ENCODE measurements at regions not wholly inside any gene's neighbourhood (a gene's known extent, or its start where the extent isn't known, plus 50 kb on each side); places are given as distances from the start of the nearest gene placed in this dataset.
"Not testable (repeated sequence)": the region's sequence is repeated elsewhere in the genome, so short reads cannot be mapped to it uniquely, and the experiment has no call there.

DNA sequence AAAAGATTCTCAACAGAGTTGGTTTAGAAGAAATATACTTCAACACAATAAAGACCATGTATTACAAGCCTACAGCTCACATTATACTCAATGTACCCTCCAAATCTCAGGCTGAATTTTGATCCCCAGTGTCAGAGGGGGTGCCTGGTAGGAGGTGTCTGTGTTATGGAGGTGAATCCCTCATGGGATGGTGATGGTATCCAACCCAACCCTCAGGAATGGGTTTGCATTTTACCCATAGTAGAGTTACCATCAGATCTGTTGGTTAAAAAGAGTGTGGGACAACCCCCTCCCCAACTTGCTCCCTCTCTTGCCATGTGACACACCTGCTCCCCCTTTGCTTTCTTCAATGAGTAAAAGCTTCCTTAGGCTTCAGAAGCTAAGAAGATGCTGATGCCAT is 205.5 kb downstream of the POTEM start:
- DNase-seq = not testable (repeated sequence)

GRCh38 chr14:19173188-19173587 is 206.0 kb downstream of the POTEM start:
- DNase-seq = not testable (repeated sequence)

- not testable (repeated sequence) for DNase-seq
Measured at GRCh38 chr14:19177435-19177834, 210.2 kb downstream of the POTEM start.

- DNase-seq = not testable (repeated sequence)
Measured at GRCh38 chr14:19180297-19180696, 213.1 kb downstream of the POTEM start.

DNA sequence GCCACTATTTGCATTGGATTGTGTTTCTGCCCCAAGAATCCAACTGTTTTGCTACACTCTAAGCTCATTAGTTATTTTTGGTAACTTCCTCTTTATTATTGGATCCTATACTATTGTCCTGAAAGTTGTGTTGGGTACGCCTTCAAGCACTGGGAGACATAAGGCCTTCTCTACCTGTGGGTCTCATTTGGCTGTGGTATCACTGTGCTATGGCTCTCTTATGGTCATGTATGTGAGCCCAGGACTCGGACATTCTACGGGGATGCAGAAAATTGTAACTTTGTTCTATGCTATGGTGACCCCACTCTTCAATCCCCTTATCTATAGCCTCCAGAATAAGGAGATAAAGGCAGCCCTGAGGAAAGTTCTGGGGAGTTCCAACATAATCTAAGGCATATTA is 213.6 kb downstream of the POTEM start:
- not testable (repeated sequence) for DNase-seq

DNA sequence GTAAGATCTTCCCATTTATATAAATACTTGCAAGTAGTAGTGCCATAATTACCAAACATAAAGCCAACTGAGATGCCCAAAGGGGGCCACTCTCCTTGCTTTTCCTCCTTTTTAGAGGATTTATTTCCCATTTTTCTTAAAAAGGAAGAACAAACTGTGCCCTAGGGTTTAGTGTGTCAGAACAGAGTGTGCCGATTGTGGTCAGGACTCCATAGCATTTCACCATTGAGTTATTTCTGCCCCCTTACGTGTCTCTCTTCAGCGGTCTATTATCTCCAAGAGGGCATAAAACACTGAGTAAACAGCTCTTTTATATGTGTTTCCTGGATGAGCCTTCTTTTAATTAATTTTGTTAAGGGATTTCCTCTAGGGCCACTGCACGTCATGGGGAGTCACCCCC is 227.9 kb downstream of the POTEM start:
- DNase-seq = not testable (repeated sequence)

DNA sequence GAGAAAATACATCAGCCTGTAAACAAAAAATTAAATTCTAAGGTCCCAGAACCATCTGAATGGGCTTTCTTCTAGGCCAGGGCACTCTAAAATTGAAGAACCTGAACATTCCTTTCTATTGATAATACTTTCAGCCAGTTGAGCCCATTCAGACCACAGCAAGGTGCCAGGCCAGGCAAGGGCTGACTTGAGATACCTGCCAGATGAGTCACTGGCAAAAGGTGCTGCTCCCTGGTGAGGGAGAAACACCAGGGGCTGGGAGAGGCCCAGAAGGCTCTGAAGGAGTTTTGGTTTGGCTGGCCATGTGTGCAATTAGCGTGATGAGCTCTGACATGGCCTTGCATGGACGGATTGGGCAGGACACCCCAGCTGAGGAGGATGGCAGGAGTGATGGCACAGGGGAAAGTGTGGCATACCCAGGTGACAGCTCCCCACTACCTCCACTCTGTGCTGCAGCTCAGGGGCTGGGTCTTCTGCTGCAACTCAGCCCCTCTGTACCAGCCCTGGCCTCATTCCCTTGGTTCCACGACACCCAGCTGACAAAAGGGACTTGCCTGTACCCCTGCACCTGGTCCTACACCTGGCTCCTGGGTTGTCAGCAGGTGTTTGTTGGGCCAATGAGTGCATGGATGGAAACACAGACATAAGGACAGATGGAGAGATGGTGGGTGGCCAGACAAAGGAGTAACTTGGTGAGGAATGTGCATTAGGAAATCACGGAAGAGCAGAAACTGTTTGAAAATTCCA is 230.4 kb downstream of the POTEM start:
- DNase-seq = not testable (repeated sequence)

- DNase-seq = not testable (repeated sequence)
Measured at GRCh38 chr14:19198341-19198740, 231.1 kb downstream of the POTEM start.

GRCh38 chr14:19201394-19202052 is 232.6 kb downstream of the POTEG start:
- DNase-seq = not testable (repeated sequence)

- not testable (repeated sequence) for DNase-seq
Measured at GRCh38 chr14:19202053-19202442, 232.1 kb downstream of the POTEG start.

DNA sequence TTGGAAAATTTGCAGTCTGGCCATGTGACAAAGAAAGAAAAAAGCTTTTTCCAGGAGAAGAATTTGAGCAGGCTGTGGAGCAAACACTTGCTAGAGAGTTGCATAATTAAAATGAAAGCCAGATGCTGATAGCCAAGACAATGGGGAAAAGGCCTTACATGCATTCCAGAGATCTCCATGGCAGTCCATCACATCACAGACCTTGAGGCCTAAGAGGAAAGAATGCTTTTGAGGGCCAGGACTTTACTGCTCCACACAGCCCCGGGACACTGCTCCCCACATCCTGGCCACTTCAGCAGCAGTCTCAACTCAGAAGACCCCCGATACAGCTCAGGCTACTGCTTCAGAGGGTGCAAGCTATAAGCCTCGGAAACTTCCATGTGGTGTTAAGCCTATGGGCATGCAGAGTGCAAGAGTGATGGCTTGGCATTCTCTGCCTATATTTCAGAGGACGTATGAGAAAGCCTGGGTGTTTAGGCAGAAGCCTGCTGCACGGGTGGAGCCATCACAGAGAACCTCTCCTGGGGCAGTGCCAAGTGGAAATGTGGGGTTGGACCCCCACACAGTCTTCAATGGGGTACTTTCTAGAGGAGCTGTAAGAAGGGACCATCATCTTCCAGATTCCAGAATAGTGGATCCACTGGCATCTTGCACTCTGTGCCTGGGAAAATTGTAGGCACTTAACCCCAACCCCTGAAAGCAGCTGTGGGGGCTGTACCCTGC is 230.7 kb downstream of the POTEG start:
- not testable (repeated sequence) for DNase-seq

GRCh38 chr14:19204827-19205226 is 229.3 kb downstream of the POTEG start:
- DNase-seq = not testable (repeated sequence)

GRCh38 chr14:19216480-19216879 is 217.7 kb downstream of the POTEG start:
- DNase-seq = not testable (repeated sequence)

GRCh38 chr14:19219423-19219822 is 214.7 kb downstream of the POTEG start:
- DNase-seq = not testable (repeated sequence)

GRCh38 chr14:19231421-19231820 is 202.7 kb downstream of the POTEG start:
- DNase-seq = not testable (repeated sequence)

- not testable (repeated sequence) for DNase-seq
Measured at GRCh38 chr14:19234059-19234458, 200.1 kb downstream of the POTEG start.

GRCh38 chr14:19237656-19238055 is 196.5 kb downstream of the POTEG start:
- DNase-seq = not testable (repeated sequence)

DNA sequence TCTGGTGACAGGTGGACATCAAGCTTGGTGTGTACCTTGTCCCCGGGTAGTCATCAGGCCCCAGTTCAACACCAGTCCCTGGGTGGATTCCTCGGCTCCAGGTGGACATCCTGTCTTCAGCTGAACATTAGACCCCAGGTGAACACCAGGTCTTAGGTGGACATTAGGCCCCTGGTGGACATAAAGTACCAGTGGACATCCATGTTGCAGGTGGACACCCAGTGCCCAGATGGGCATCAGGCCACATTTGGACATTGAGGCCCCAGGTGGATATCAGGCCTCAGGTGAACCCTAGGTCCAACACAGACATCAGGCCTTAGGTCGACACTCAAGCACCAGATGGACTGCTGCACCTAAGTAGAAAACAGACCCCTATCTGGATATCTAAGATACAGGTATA is 195.6 kb downstream of the POTEG start:
- DNase-seq = not testable (repeated sequence)

- DNase-seq = not testable (repeated sequence)
Measured at GRCh38 chr14:19239981-19240380, 194.2 kb downstream of the POTEG start.

DNA sequence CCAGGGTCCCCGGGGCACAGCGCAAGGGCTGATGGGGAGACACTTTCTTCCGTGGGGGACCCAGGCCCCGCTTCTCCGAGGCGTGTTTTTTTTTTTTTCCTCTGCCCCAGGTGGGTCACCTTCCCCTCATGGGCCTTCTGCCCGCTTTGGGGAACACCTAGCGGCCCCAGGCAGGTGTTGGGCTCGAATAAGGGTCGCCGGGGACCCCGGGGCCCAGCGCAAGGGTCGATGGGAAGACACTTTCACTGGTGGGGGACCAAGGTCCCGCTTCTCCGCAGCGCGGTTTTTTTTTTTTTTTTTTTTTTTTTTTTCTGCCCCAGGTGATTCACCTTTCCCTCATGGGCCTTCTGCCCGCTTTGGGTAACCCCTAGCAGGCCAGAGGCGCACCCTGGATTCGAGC is 193.8 kb downstream of the POTEG start:
- DNase-seq = not testable (repeated sequence)

GRCh38 chr14:19241451-19241850 is 192.7 kb downstream of the POTEG start:
- not testable (repeated sequence) for DNase-seq

DNA sequence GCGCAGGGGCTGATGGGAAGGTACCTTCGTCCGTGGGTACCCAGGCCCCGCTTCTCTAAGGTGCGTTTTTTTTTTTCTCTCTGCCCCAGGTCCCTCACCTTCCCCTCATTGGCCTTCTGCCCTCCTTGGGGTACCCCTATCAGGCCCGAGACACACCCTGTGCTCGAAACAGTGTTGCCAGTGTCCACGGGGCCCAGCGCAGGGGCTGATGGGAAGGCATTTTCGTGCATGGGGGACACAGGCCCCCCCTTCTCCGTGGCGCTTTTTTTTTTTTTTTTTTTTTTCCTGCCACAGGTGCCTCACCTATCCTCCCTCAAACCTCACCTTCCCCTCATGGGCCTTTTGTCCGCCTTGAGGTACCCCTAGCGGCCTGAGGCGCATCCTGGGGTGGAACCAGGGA is 191.6 kb downstream of the POTEG start:
- not testable (repeated sequence) for DNase-seq

DNA sequence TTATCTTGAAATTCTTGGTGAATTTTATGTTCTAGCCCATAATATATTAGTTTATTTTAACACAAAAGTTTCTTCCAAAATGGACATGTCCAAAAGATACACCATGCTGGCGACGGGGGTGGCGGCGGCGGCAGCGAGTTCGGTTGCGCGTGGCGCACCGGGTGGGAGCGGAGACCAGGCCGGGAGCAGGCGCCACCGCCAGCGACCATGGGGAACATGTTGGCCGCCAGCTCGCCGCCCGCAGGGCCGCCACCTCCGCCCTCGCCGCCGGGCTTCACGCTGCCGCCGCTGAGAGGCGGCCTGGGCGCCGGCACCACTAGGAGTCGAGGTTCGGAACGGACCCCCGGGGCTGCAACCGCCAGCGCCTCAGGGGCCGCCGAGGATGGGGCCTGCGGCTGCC is 167.2 kb downstream of the POTEG start:
- not testable (repeated sequence) for DNase-seq

Data from suppressor macrophage (primary cell).